ENCODE measurements at regions not wholly inside any gene's neighbourhood (a gene's known extent, or its start where the extent isn't known, plus 50 kb on each side); places are given as distances from the start of the nearest gene placed in this dataset.

GRCh38 chr4:110675426-110675825 lies 52.5 kb upstream of the PITX2 start:
- no peak overlapping the region for H3K4me3 ChIP-seq (ENCODE audit: low read length)
- DNase-seq (ENCODE audit: low read depth, low spot score), result no peak

- no peak overlapping the region for H3K4me3 ChIP-seq (ENCODE audit: low read length)
- DNase-seq (ENCODE audit: low read depth, low spot score), result no peak
These were observed 53.4 kb upstream of the PITX2 start for GRCh38 chr4:110676241-110676640.

- no peak for DNase-seq (ENCODE audit: low read depth, low spot score)
- no peak overlapping the region for H3K4me3 ChIP-seq (ENCODE audit: low read length)
These were observed 55.8 kb upstream of the PITX2 start for GRCh38 chr4:110678517-110679227.

GRCh38 chr4:110680265-110680664 lies 57.4 kb upstream of the PITX2 start:
- DNase-seq (ENCODE audit: low read depth, low spot score), result no peak

GRCh38 chr4:110681381-110681780 lies 58.5 kb upstream of the PITX2 start:
- no peak overlapping the region for H3K4me3 ChIP-seq (ENCODE audit: low read length)
- DNase-seq (ENCODE audit: low read depth, low spot score), result no peak

More at GRCh38 chr4:110680265-110680664, 57.4 kb upstream of the PITX2 start:
- H3K4me3 ChIP-seq (ENCODE audit: low read length), result no peak overlapping the region

- DNase-seq (ENCODE audit: low read depth, low spot score), result no peak
These were observed 59.4 kb upstream of the PITX2 start for GRCh38 chr4:110682311-110682710.

GRCh38 chr4:110683601-110684000 lies 60.7 kb upstream of the PITX2 start:
- no peak for DNase-seq (ENCODE audit: low read depth, low spot score)
- H3K4me3 ChIP-seq (ENCODE audit: low read length), result no peak overlapping the region

More at GRCh38 chr4:110682311-110682710, 59.4 kb upstream of the PITX2 start:
- no peak overlapping the region for H3K4me3 ChIP-seq (ENCODE audit: low read length)

GRCh38 chr4:110702326-110702725 lies 79.4 kb upstream of the PITX2 start:
- DNase-seq (ENCODE audit: low read depth, low spot score), result no peak
- H3K4me3 ChIP-seq (ENCODE audit: low read length), result no peak overlapping the region

- DNase-seq (ENCODE audit: low read depth, low spot score), result no peak
- H3K4me3 ChIP-seq (ENCODE audit: low read length), result no peak overlapping the region
These were observed 82.0 kb upstream of the PITX2 start for GRCh38 chr4:110704748-110705439.

- no peak for DNase-seq (ENCODE audit: low read depth, low spot score)
- H3K4me3 ChIP-seq (ENCODE audit: low read length), result no peak overlapping the region
These were observed 82.5 kb upstream of the PITX2 start for GRCh38 chr4:110705440-110705782.

- DNase-seq (ENCODE audit: low read depth, low spot score), result no peak
- no peak overlapping the region for H3K4me3 ChIP-seq (ENCODE audit: low read length)
These were observed 87.2 kb upstream of the PITX2 start for GRCh38 chr4:110710070-110710469.

- H3K4me3 ChIP-seq (ENCODE audit: low read length), result no peak overlapping the region
- no peak for DNase-seq (ENCODE audit: low read depth, low spot score)
These were observed 89.6 kb upstream of the PITX2 start for GRCh38 chr4:110712486-110712885.

GRCh38 chr4:110730318-110730717 lies 107.4 kb upstream of the PITX2 start:
- no peak for DNase-seq (ENCODE audit: low read depth, low spot score)
- no peak overlapping the region for H3K4me3 ChIP-seq (ENCODE audit: low read length)

GRCh38 chr4:110733901-110734300 lies 111.0 kb upstream of the PITX2 start:
- no peak for DNase-seq (ENCODE audit: low read depth, low spot score)

GRCh38 chr4:110735686-110736085 lies 112.8 kb upstream of the PITX2 start:
- no peak overlapping the region for H3K4me3 ChIP-seq (ENCODE audit: low read length)
- DNase-seq (ENCODE audit: low read depth, low spot score), result no peak

More at GRCh38 chr4:110733901-110734300, 111.0 kb upstream of the PITX2 start:
- no peak overlapping the region for H3K4me3 ChIP-seq (ENCODE audit: low read length)

GRCh38 chr4:110737931-110738330 lies 115.1 kb upstream of the PITX2 start:
- DNase-seq (ENCODE audit: low read depth, low spot score), result no peak
- H3K4me3 ChIP-seq (ENCODE audit: low read length), result no peak overlapping the region

- DNase-seq (ENCODE audit: low read depth, low spot score), result no peak
- no peak overlapping the region for H3K4me3 ChIP-seq (ENCODE audit: low read length)
These were observed 119.3 kb upstream of the PITX2 start for GRCh38 chr4:110742143-110742542.

- no peak overlapping the region for H3K4me3 ChIP-seq (ENCODE audit: low read length)
- no peak for DNase-seq (ENCODE audit: low read depth, low spot score)
These were observed 125.2 kb upstream of the PITX2 start for GRCh38 chr4:110748071-110748470.

GRCh38 chr4:110751183-110751582 lies 128.3 kb upstream of the PITX2 start:
- DNase-seq (ENCODE audit: low read depth, low spot score), result no peak
- no peak overlapping the region for H3K4me3 ChIP-seq (ENCODE audit: low read length)

- DNase-seq (ENCODE audit: low read depth, low spot score), result no peak
- H3K4me3 ChIP-seq (ENCODE audit: low read length), result no peak overlapping the region
These were observed 129.1 kb upstream of the PITX2 start for GRCh38 chr4:110751986-110752385.

GRCh38 chr4:110753466-110753865 lies 130.6 kb upstream of the PITX2 start:
- H3K4me3 ChIP-seq (ENCODE audit: low read length), result no peak overlapping the region
- no peak for DNase-seq (ENCODE audit: low read depth, low spot score)

Data from Jurkat, Clone E6-1 (cell line).